GM23338 (cell line): ENCODE measurements at regions not wholly inside any gene's neighbourhood (a gene's known extent, or its start where the extent isn't known, plus 50 kb on each side); places are given as distances from the start of the nearest gene placed in this dataset.

ENCODE experiments used
- CREB1 ChIP-seq: fragments of 250-450 bp; sonication (Bioruptor Pico); IDR thresholded peaks from 2 replicates; pipeline ENCODE4 v1.5.0; 2020; ENCODE audit warnings: low read depth, mild to moderate bottlenecking, moderate library complexity
- CTCF ChIP-seq, 2 experiments: fragments of 200-600 bp in 1 of 2; sonication (generic) in 1 of 2; conservative IDR thresholded peaks; 2 replicates each; pipeline versions ENCODE4 v1.5.1 to v1.6.1; 2016 to 2017; ENCODE audit warnings: antibody characterized with exemption in 2 of 2, low read depth in 2 of 2, mild to moderate bottlenecking in 2 of 2, moderate library complexity in 1 of 2
- EZH2 ChIP-seq: fragments of 200-600 bp; sonication (generic); IDR thresholded peaks from one replicate; pipeline ENCODE4 v1.8.0; 2017; ENCODE audit warnings: antibody characterized with exemption, mild to moderate bottlenecking, low read depth; ENCODE audit not compliant: unreplicated experiment
- EZH2phosphoT487 ChIP-seq: fragments of 200-600 bp; sonication (generic); IDR thresholded peaks from one replicate; pipeline ENCODE4 v1.8.1; 2018; ENCODE audit warnings: antibody characterized with exemption; ENCODE audit not compliant: unreplicated experiment
- REST ChIP-seq: IDR thresholded peaks from one replicate; pipeline ENCODE4 v1.6.1; 2018; ENCODE audit warnings: antibody characterized with exemption; ENCODE audit not compliant: unreplicated experiment
- STAT1 ChIP-seq: IDR thresholded peaks from one replicate; pipeline ENCODE4 v1.6.1; 2016; ENCODE audit warnings: antibody characterized with exemption; ENCODE audit not compliant: unreplicated experiment

GRCh38 chr6:133757335-133757734 lies 131.6 kb upstream of the TCF21 start:
- TF ChIP-seq EZH2: no peak
- no peak for TF ChIP-seq CTCF (conservative IDR thresholded peaks at IDR 0.05; ENCODE audit: low read depth in 2 of 2)
- TF ChIP-seq CREB1 (CRISPR knock-in tag): no peak
- no peak for TF ChIP-seq REST
- no peak for TF ChIP-seq EZH2phosphoT487
- TF ChIP-seq STAT1: no peak
